ENCODE measurements at regions not wholly inside any gene's neighbourhood (a gene's known extent, or its start where the extent isn't known, plus 50 kb on each side); places are given as distances from the start of the nearest gene placed in this dataset.

GRCh38 chr13:104869501-104869900 lies 1666.0 kb downstream of the EFNB2 start:
- in situ Hi-C loops (cut with MboI; ENCODE audit: low sequenced_read_pairs) = no loop called here

GRCh38 chr13:104868806-104869205 lies 1666.7 kb downstream of the EFNB2 start:
- in situ Hi-C loops (cut with MboI; ENCODE audit: low sequenced_read_pairs) = no loop called here

- in situ Hi-C loops (cut with MboI; ENCODE audit: low sequenced_read_pairs) = no loop called here
Observed at GRCh38 chr13:104855581-104855980, 1679.9 kb downstream of the EFNB2 start.

- in situ Hi-C loops (cut with MboI; ENCODE audit: low sequenced_read_pairs) = no loop called here
Observed at GRCh38 chr13:104854698-104855097, 1680.8 kb downstream of the EFNB2 start.

GRCh38 chr13:104854007-104854406 lies 1681.5 kb downstream of the EFNB2 start:
- in situ Hi-C loops (cut with MboI; ENCODE audit: low sequenced_read_pairs) = no loop called here

GRCh38 chr13:104847922-104848321 lies 1687.5 kb downstream of the EFNB2 start:
- in situ Hi-C loops (cut with MboI; ENCODE audit: low sequenced_read_pairs) = no loop called here

GRCh38 chr13:104843401-104843800 lies 1692.1 kb downstream of the EFNB2 start:
- in situ Hi-C loops (cut with MboI; ENCODE audit: low sequenced_read_pairs) = no loop called here

GRCh38 chr13:104841110-104841509 lies 1694.4 kb downstream of the EFNB2 start:
- in situ Hi-C loops (cut with MboI; ENCODE audit: low sequenced_read_pairs) = no loop called here

- in situ Hi-C loops (cut with MboI; ENCODE audit: low sequenced_read_pairs) = no loop called here
Observed at GRCh38 chr13:104837756-104838155, 1697.7 kb downstream of the EFNB2 start.

- in situ Hi-C loops (cut with MboI; ENCODE audit: low sequenced_read_pairs) = no loop called here
Observed at GRCh38 chr13:104833221-104833620, 1702.2 kb downstream of the EFNB2 start.

- in situ Hi-C loops (cut with MboI; ENCODE audit: low sequenced_read_pairs) = no loop called here
Observed at GRCh38 chr13:104832231-104832630, 1703.2 kb downstream of the EFNB2 start.

- in situ Hi-C loops (cut with MboI; ENCODE audit: low sequenced_read_pairs) = no loop called here
Observed at GRCh38 chr13:104831831-104832230, 1703.6 kb downstream of the EFNB2 start.

GRCh38 chr13:104823709-104824108 lies 1711.8 kb downstream of the EFNB2 start:
- in situ Hi-C loops (cut with MboI; ENCODE audit: low sequenced_read_pairs) = no loop called here

GRCh38 chr13:104823071-104823470 lies 1712.4 kb downstream of the EFNB2 start:
- in situ Hi-C loops (cut with MboI; ENCODE audit: low sequenced_read_pairs) = no loop called here

GRCh38 chr13:104817271-104817670 lies 1718.2 kb downstream of the EFNB2 start:
- in situ Hi-C loops (cut with MboI; ENCODE audit: low sequenced_read_pairs) = no loop called here

GRCh38 chr13:104816726-104817125 lies 1718.7 kb downstream of the EFNB2 start:
- in situ Hi-C loops (cut with MboI; ENCODE audit: low sequenced_read_pairs) = no loop called here

- in situ Hi-C loops (cut with MboI; ENCODE audit: low sequenced_read_pairs) = no loop called here
Observed at GRCh38 chr13:104810242-104810641, 1725.2 kb downstream of the EFNB2 start.

GRCh38 chr13:104809483-104809882 lies 1726.0 kb downstream of the EFNB2 start:
- in situ Hi-C loops (cut with MboI; ENCODE audit: low sequenced_read_pairs) = no loop called here

GRCh38 chr13:104805346-104805745 lies 1730.1 kb downstream of the EFNB2 start:
- in situ Hi-C loops (cut with MboI; ENCODE audit: low sequenced_read_pairs) = no loop called here

- in situ Hi-C loops (cut with MboI; ENCODE audit: low sequenced_read_pairs) = no loop called here
Observed at GRCh38 chr13:104799152-104799551, 1732.9 kb upstream of the SLC10A2 start.

- in situ Hi-C loops (cut with MboI; ENCODE audit: low sequenced_read_pairs) = no loop called here
Observed at GRCh38 chr13:104798486-104798885, 1732.3 kb upstream of the SLC10A2 start.

- in situ Hi-C loops (cut with MboI; ENCODE audit: low sequenced_read_pairs) = no loop called here
Observed at GRCh38 chr13:104796581-104796980, 1730.4 kb upstream of the SLC10A2 start.

GRCh38 chr13:104785952-104786351 lies 1719.7 kb upstream of the SLC10A2 start:
- in situ Hi-C loops (cut with MboI; ENCODE audit: low sequenced_read_pairs) = no loop called here

GRCh38 chr13:104784891-104785290 lies 1718.7 kb upstream of the SLC10A2 start:
- in situ Hi-C loops (cut with MboI; ENCODE audit: low sequenced_read_pairs) = no loop called here
